SK-N-SH (cell line): ENCODE measurements at regions not wholly inside any gene's neighbourhood (a gene's known extent, or its start where the extent isn't known, plus 50 kb on each side); places are given as distances from the start of the nearest gene placed in this dataset.

Source experiments
- CTCF ChIA-PET: fragments of 300-600, 350-600 bp; formaldehyde crosslinking; extraction: SDS; loops from one replicate; lab custom pipeline; 2021; lab: Yijun Ruan, JAX
- POLR2A ChIA-PET: fragments of 350-600 bp; sonication (Branson Sonifier 250); formaldehyde crosslinking; extraction: SDS; loops from one replicate; lab custom pipeline; 2020; ENCODE audit warnings: antibody characterized with exemption, inconsistent platforms; lab: Yijun Ruan, JAX
- DNase-seq: peaks from one replicate; pipeline ENCODE4 v3.0.0; 2012
- H2AFZ ChIP-seq: fragments of 200-600 bp; sonication (generic); 2 replicates; pipeline ENCODE4 v1.8.1; 2016; ENCODE audit warnings: antibody characterized with exemption, mild to moderate bottlenecking, low read depth
- H3F3A ChIP-seq: fragments of 200-600 bp; sonication (generic); replicated peaks from 2 replicates; pipeline ENCODE3; 2016; ENCODE audit warnings: antibody characterized with exemption, mild to moderate bottlenecking; ENCODE audit not compliant: insufficient read depth
- H3K27ac ChIP-seq, 2 experiments: fragments of 200-500 bp in 1 of 2; fragments of 200-600 bp in 1 of 2; sonication (Bioruptor generic) in 1 of 2; sonication (generic), shearing (Covaris generic) in 1 of 2; 2 replicates each; pipeline versions ENCODE4 v1.5.1 to v1.6.1; 2014 to 2016; ENCODE audit warnings: low read depth in 2 of 2, inconsistent platforms in 1 of 2, low read length in 1 of 2, mild to moderate bottlenecking in 1 of 2, mixed read lengths in 1 of 2
- H3K27me3 ChIP-seq: fragments of 200-600 bp; sonication (generic), shearing (Covaris generic); 2 replicates; pipeline ENCODE4 v1.6.1; 2016; ENCODE audit warnings: mixed run types; ENCODE audit not compliant: insufficient read depth
- H3K36me3 ChIP-seq, 2 experiments: fragments of 200-500 bp in 1 of 2; fragments of 200-600 bp in 1 of 2; sonication (Bioruptor generic) in 1 of 2; sonication (generic) in 1 of 2; replicated peaks in 1 of 2; 2 replicates each; pipeline versions ENCODE3 to v1.5.1; 2014 to 2016; ENCODE audit warnings: low read length in 1 of 2, mild to moderate bottlenecking in 1 of 2; ENCODE audit not compliant: insufficient read depth in 2 of 2, control insufficient read depth in 1 of 2
- H3K4me1 ChIP-seq, 2 experiments: fragments of 200-500 bp in 1 of 2; fragments of 200-600 bp in 1 of 2; sonication (Bioruptor generic) in 1 of 2; sonication (generic), shearing (Covaris generic) in 1 of 2; 2 replicates each; pipeline versions ENCODE4 v1.5.1 to v1.6.1; 2014 to 2016; ENCODE audit warnings: low read depth in 1 of 2, low read length in 1 of 2, mixed run types in 1 of 2; ENCODE audit not compliant: insufficient read depth in 2 of 2, control insufficient read depth in 1 of 2
- H3K4me2 ChIP-seq: fragments of 200-600 bp; sonication (generic), shearing (Covaris generic); 2 replicates; pipeline ENCODE4 v1.6.1; 2017; ENCODE audit warnings: mixed run types
- H3K4me3 ChIP-seq, 2 experiments: fragments of 200-500 bp in 1 of 2; fragments of 200-600 bp in 1 of 2; sonication (Bioruptor generic) in 1 of 2; sonication (generic), shearing (Covaris generic) in 1 of 2; 2 replicates each; pipeline versions ENCODE4 v1.5.1 to v1.8.1; 2014 to 2016; ENCODE audit warnings: low read depth in 2 of 2, inconsistent platforms in 1 of 2, low read length in 1 of 2, mild to moderate bottlenecking in 1 of 2, mixed read lengths in 1 of 2, moderate library complexity in 1 of 2
- H3K79me2 ChIP-seq: fragments of 200-600 bp; sonication (generic); 2 replicates; pipeline ENCODE4 v1.8.1; 2017; ENCODE audit warnings: mild to moderate bottlenecking; ENCODE audit not compliant: insufficient read depth
- H3K9ac ChIP-seq: fragments of 200-600 bp; sonication (generic); 2 replicates; pipeline ENCODE4 v1.6.1; 2017; ENCODE audit warnings: mixed run types
- H3K9me2 ChIP-seq: fragments of 200-600 bp; sonication (generic); 2 replicates; pipeline ENCODE4 v1.6.1; 2017; ENCODE audit warnings: mixed run types
- H3K9me3 ChIP-seq: fragments of 200-600 bp; sonication (generic); 2 replicates; pipeline ENCODE4 v1.6.1; 2017; ENCODE audit warnings: mixed run types, mild to moderate bottlenecking, moderate library complexity
- H4K20me1 ChIP-seq: fragments of 200-600 bp; sonication (generic); 2 replicates; pipeline ENCODE4 v1.6.1; 2017; ENCODE audit warnings: mild to moderate bottlenecking, mixed run types; ENCODE audit not compliant: insufficient read depth
- CHD2 ChIP-seq: fragments of 150-350 bp; IDR thresholded peaks from 2 replicates; pipeline ENCODE4 v1.6.1; 2018; ENCODE audit warnings: low read length; ENCODE audit not compliant: partially characterized antibody
- ELF1 ChIP-seq: IDR thresholded peaks from 2 replicates; pipeline ENCODE4 v1.4.0; 2012
- FOXJ3 ChIP-seq: sonication (generic); formaldehyde crosslinking; IDR thresholded peaks from 2 replicates; pipeline ENCODE4 v1.5.1; 2020; ENCODE audit warnings: mild to moderate bottlenecking, missing genetic modification reagents
- JUND ChIP-seq: IDR thresholded peaks from 2 replicates; pipeline ENCODE4 v1.4.0; 2012
- RAD21 ChIP-seq: IDR thresholded peaks from 2 replicates; pipeline ENCODE4 v1.6.1; 2012; ENCODE audit warnings: mild to moderate bottlenecking, low read length
- RCOR1 ChIP-seq: fragments of 150-350 bp; IDR thresholded peaks from 2 replicates; pipeline ENCODE4 v1.6.1; 2017; ENCODE audit warnings: antibody characterized with exemption, low read length
- RXRA ChIP-seq: IDR thresholded peaks from 2 replicates; pipeline ENCODE4 v1.4.0; 2012; ENCODE audit warnings: low read depth, mild to moderate bottlenecking, borderline replicate concordance
- SIN3A ChIP-seq: IDR thresholded peaks from 2 replicates; pipeline ENCODE4 v1.6.1; 2012; ENCODE audit warnings: low read depth, mild to moderate bottlenecking, low read length, moderate library complexity, borderline replicate concordance
- SMC3 ChIP-seq: IDR thresholded peaks from 2 replicates; pipeline ENCODE4 v1.6.1; 2012; ENCODE audit warnings: low read depth, low read length, improper control_type of control experiment
- TCF12 ChIP-seq: IDR thresholded peaks from 2 replicates; pipeline ENCODE4 v1.4.0; 2012
- TEAD4 ChIP-seq: IDR thresholded peaks from 2 replicates; pipeline ENCODE4 v1.4.0; 2012; ENCODE audit warnings: mild to moderate bottlenecking, borderline replicate concordance; ENCODE audit not compliant: insufficient read depth
- WGBS: methylation state at CpG from one replicate; pipeline ENCODE4 v1.1.6; 2017; ENCODE audit warnings: low lambda C conversion rate; 5-methylcytosine and 5-hydroxymethylcytosine counted together
- TF ChIP-seq, protein P1 (sequence below): fragments of 200-600 bp; sonication (generic); IDR thresholded peaks from 2 replicates; pipeline ENCODE4 v1.6.1; 2017; ENCODE audit warnings: antibody characterized with exemption, mild to moderate bottlenecking, moderate library complexity
- TF ChIP-seq, protein P2 (sequence below): IDR thresholded peaks from 2 replicates; pipeline ENCODE4 v1.6.1; 2012; ENCODE audit warnings: mild to moderate bottlenecking, low read depth, low read length, moderate library complexity
- TF ChIP-seq, protein P3 (sequence below): IDR thresholded peaks from 2 replicates; pipeline ENCODE4; 2012

DNA sequence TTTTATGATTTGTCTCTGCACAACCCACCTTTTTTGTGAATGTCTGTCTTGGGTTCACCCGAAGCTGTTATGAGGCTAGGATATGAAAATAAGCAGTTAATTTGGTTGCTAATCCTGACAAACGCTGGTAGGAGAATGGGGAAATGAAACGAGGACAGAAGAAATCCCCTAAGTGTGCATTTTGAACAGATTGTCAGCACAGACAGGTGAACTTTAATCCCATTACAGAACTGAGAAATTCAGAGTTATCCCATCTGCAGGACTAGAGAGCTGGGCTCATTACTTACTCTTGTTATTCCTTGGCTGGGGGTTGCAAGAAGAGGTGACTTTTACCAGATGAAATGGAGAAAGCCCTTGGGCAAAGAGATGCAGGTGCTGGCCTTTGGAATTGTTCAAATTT is 123.3 kb upstream of the NYAP2 start:
- Histone ChIP-seq H3K4me2 (no peak overlapping the region), H3K27me3 (no peaks in the 10 kb centered on the region), H3K79me2 (no peaks in the 10 kb centered on the region), H3K36me3 (no peaks in the 10 kb centered on the region), H3K4me3 (no peak overlapping the region), H3K4me1 (peaks cover 0 to 2% of the 10 kb centered on the region in 2 experiments; a peak in 1 of 4 replicates)
- 25% methylated on average over 3 of the region's 3 CpGs for WGBS
- POLR2A ChIA-PET, result no interaction called here
- CTCF ChIA-PET, result no interaction called here
- TF ChIP-seq, protein P1, sequence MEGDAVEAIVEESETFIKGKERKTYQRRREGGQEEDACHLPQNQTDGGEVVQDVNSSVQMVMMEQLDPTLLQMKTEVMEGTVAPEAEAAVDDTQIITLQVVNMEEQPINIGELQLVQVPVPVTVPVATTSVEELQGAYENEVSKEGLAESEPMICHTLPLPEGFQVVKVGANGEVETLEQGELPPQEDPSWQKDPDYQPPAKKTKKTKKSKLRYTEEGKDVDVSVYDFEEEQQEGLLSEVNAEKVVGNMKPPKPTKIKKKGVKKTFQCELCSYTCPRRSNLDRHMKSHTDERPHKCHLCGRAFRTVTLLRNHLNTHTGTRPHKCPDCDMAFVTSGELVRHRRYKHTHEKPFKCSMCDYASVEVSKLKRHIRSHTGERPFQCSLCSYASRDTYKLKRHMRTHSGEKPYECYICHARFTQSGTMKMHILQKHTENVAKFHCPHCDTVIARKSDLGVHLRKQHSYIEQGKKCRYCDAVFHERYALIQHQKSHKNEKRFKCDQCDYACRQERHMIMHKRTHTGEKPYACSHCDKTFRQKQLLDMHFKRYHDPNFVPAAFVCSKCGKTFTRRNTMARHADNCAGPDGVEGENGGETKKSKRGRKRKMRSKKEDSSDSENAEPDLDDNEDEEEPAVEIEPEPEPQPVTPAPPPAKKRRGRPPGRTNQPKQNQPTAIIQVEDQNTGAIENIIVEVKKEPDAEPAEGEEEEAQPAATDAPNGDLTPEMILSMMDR, result no peak
- TF ChIP-seq SMC3, result no peak
- TF ChIP-seq, protein P2, sequence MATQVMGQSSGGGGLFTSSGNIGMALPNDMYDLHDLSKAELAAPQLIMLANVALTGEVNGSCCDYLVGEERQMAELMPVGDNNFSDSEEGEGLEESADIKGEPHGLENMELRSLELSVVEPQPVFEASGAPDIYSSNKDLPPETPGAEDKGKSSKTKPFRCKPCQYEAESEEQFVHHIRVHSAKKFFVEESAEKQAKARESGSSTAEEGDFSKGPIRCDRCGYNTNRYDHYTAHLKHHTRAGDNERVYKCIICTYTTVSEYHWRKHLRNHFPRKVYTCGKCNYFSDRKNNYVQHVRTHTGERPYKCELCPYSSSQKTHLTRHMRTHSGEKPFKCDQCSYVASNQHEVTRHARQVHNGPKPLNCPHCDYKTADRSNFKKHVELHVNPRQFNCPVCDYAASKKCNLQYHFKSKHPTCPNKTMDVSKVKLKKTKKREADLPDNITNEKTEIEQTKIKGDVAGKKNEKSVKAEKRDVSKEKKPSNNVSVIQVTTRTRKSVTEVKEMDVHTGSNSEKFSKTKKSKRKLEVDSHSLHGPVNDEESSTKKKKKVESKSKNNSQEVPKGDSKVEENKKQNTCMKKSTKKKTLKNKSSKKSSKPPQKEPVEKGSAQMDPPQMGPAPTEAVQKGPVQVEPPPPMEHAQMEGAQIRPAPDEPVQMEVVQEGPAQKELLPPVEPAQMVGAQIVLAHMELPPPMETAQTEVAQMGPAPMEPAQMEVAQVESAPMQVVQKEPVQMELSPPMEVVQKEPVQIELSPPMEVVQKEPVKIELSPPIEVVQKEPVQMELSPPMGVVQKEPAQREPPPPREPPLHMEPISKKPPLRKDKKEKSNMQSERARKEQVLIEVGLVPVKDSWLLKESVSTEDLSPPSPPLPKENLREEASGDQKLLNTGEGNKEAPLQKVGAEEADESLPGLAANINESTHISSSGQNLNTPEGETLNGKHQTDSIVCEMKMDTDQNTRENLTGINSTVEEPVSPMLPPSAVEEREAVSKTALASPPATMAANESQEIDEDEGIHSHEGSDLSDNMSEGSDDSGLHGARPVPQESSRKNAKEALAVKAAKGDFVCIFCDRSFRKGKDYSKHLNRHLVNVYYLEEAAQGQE, result no peak
- TF ChIP-seq TEAD4, result no peak
- no peak for TF ChIP-seq FOXJ3 (CRISPR knock-in tag)
- TF ChIP-seq RAD21, result no peak
- no peak for TF ChIP-seq JUND
- no peak for TF ChIP-seq TCF12
- TF ChIP-seq, protein P3, sequence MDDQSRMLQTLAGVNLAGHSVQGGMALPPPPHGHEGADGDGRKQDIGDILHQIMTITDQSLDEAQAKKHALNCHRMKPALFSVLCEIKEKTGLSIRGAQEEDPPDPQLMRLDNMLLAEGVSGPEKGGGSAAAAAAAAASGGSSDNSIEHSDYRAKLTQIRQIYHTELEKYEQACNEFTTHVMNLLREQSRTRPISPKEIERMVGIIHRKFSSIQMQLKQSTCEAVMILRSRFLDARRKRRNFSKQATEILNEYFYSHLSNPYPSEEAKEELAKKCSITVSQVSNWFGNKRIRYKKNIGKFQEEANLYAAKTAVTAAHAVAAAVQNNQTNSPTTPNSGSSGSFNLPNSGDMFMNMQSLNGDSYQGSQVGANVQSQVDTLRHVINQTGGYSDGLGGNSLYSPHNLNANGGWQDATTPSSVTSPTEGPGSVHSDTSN, result no peak
- no peak for TF ChIP-seq SIN3A
- TF ChIP-seq RXRA, result no peak
- no peak for TF ChIP-seq RCOR1
- no peak for TF ChIP-seq ELF1
- no peak for TF ChIP-seq CHD2
- TF ChIP-seq, all 33 proteins: peak for 0
- H3F3A ChIP-seq, result no peaks in the 10 kb centered on the region
- no peak overlapping the region for H3K9ac ChIP-seq
- no peaks in the 10 kb centered on the region for H3K9me3 ChIP-seq
- no peak overlapping the region for H2AFZ ChIP-seq
- H4K20me1 ChIP-seq, result no peaks in the 10 kb centered on the region
- H3K27ac ChIP-seq, result no peak overlapping the region
- DNase-seq, result no peak
- no peaks in the 10 kb centered on the region for H3K9me2 ChIP-seq
